HG02973 (cell line): ENCODE measurements at regions not wholly inside any gene's neighbourhood (a gene's known extent, or its start where the extent isn't known, plus 50 kb on each side); places are given as distances from the start of the nearest gene placed in this dataset.

ENCODE experiments used
- ATAC-seq: cut with Tn5 transposase; IDR thresholded peaks from one replicate; pipeline ENCODE4 v1.9.1; 2021; ENCODE audit warnings: moderate library complexity; ENCODE audit not compliant: unreplicated experiment

GRCh38 chr6:132244744-132245143 is 156.5 kb downstream of the MOXD1 start:
- no peak for ATAC-seq

GRCh38 chr6:132236744-132237143 is 164.5 kb downstream of the MOXD1 start:
- ATAC-seq, result no peak

- ATAC-seq, result no peak
Measured at GRCh38 chr6:132236281-132236680, 165.0 kb downstream of the MOXD1 start.

- no peak for ATAC-seq
Measured at GRCh38 chr6:132235596-132236280, 165.5 kb downstream of the MOXD1 start.

- no peak for ATAC-seq
Measured at GRCh38 chr6:132234356-132234755, 166.9 kb downstream of the MOXD1 start.

- no peak for ATAC-seq
Measured at GRCh38 chr6:132231121-132231884, 170.0 kb downstream of the MOXD1 start.

- ATAC-seq, result no peak
Measured at GRCh38 chr6:132228894-132229293, 172.4 kb downstream of the MOXD1 start.

- no peak for ATAC-seq
Measured at GRCh38 chr6:132227904-132228303, 173.4 kb downstream of the MOXD1 start.

- ATAC-seq, result no peak
Measured at GRCh38 chr6:132224943-132225342, 176.3 kb downstream of the MOXD1 start.

GRCh38 chr6:132220800-132221199 is 180.5 kb downstream of the MOXD1 start:
- ATAC-seq, result no peak

GRCh38 chr6:132219901-132220300 is 181.4 kb downstream of the MOXD1 start:
- ATAC-seq, result no peak

GRCh38 chr6:132218059-132218696 is 183.1 kb downstream of the MOXD1 start:
- ATAC-seq, result no peak

GRCh38 chr6:132215805-132216204 is 185.5 kb downstream of the MOXD1 start:
- no peak for ATAC-seq

GRCh38 chr6:132214716-132215115 is 186.6 kb downstream of the MOXD1 start:
- ATAC-seq, result no peak

- no peak for ATAC-seq
Measured at GRCh38 chr6:132213732-132214131, 187.5 kb downstream of the MOXD1 start.

GRCh38 chr6:132213191-132213590 is 188.1 kb downstream of the MOXD1 start:
- ATAC-seq, result no peak

GRCh38 chr6:132210886-132211563 is 190.2 kb downstream of the MOXD1 start:
- ATAC-seq, result no peak

- no peak for ATAC-seq
Measured at GRCh38 chr6:132209351-132209750, 191.9 kb downstream of the MOXD1 start.

- no peak for ATAC-seq
Measured at GRCh38 chr6:132207991-132208390, 193.3 kb downstream of the MOXD1 start.

- no peak for ATAC-seq
Measured at GRCh38 chr6:132205946-132206345, 195.3 kb downstream of the MOXD1 start.

GRCh38 chr6:132204591-132204990 is 196.7 kb downstream of the MOXD1 start:
- ATAC-seq, result no peak
